Stimulated activated memory B cell treated with anti-CD40 and anti-IgM and Interleukin-4, amounts not matched to agents 10 μg/mL and 1 μg/mL and 100 μg/mL, for 72 hours (primary cell): ENCODE measurements at regions not wholly inside any gene's neighbourhood (a gene's known extent, or its start where the extent isn't known, plus 50 kb on each side); places are given as distances from the start of the nearest gene placed in this dataset.

Source experiments
- ATAC-seq: fragments of 150-1000 bp; cut with Tn5 transposase; 2 replicates; pipeline ENCODE4 v1.10.0; 2021
- H3K27ac Mint-ChIP-seq: one replicate; pipeline ENCODE4 v1.8.0; 2022; ENCODE audit warnings: mild to moderate bottlenecking, mixed read lengths
- H3K27me3 Mint-ChIP-seq: one replicate; pipeline ENCODE4 v1.8.0; 2022; ENCODE audit warnings: mixed read lengths
- H3K36me3 Mint-ChIP-seq: one replicate; pipeline ENCODE4 v1.8.0; 2022; ENCODE audit warnings: mixed read lengths
- H3K4me1 Mint-ChIP-seq: one replicate; pipeline ENCODE4 v1.8.0; 2022; ENCODE audit warnings: mixed read lengths
- H3K4me3 Mint-ChIP-seq: one replicate; pipeline ENCODE4 v1.8.0; 2022; ENCODE audit warnings: mild to moderate bottlenecking, moderate library complexity, mixed read lengths
- H3K9me3 Mint-ChIP-seq: one replicate; pipeline ENCODE4 v1.8.0; 2022; ENCODE audit warnings: mixed read lengths

DNA sequence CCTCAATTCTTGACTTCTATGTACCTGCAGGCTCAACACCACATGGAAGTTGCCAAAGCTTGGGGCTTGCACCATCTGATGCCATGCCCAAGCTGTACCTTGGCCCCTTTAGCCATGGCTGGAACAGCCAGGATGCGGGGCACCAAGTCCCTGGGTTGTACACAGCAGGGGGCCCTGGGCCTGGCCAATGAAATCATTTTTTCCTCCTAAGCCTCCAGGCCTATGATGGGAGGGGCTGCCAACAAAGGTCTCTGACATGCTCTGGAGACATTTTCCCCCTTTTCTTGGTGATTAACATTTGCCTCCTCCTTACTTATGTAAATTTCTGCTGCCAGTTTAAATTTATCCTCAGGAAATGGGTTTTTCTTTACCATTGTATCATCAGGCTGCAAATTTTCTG lies 1428.1 kb downstream of the C4orf33 start:
- ATAC-seq, result no peak
- H3K4me1 Mint-ChIP-seq, result no peaks in the 10 kb centered on the region
- no peaks in the 10 kb centered on the region for H3K36me3 Mint-ChIP-seq
- H3K27ac Mint-ChIP-seq, result no peak overlapping the region
- H3K27me3 Mint-ChIP-seq, result no peaks in the 10 kb centered on the region
- H3K4me3 Mint-ChIP-seq, result no peak overlapping the region
- peaks cover 6% of the 10 kb centered on the region for H3K9me3 Mint-ChIP-seq

DNA sequence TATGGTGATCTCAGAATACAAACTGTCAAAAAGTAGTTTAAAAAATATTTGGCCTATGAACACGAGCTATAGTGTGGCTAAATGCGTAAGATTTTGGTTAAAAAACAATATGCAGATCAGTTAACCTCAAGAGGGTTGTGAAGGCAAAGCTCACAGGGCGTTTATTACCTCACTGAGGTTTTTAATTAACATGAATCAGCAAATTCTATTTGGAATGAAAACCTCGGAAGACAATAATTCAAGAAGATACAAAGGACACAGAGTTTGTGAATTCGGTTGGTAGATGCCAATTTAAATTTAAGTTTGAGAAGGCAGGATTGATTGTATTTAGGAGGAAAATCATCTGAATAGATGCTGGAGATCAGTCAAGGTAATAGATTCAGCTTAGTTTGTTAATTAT lies 1434.6 kb downstream of the C4orf33 start:
- Mint-ChIP-seq H3K4me1 (no peaks in the 10 kb centered on the region), H3K9me3 (peaks cover 2% of the 10 kb centered on the region), H3K36me3 (no peaks in the 10 kb centered on the region), H3K27me3 (no peaks in the 10 kb centered on the region), H3K4me3 (no peak overlapping the region), H3K27ac (no peak overlapping the region)
- ATAC-seq, result no peak

DNA sequence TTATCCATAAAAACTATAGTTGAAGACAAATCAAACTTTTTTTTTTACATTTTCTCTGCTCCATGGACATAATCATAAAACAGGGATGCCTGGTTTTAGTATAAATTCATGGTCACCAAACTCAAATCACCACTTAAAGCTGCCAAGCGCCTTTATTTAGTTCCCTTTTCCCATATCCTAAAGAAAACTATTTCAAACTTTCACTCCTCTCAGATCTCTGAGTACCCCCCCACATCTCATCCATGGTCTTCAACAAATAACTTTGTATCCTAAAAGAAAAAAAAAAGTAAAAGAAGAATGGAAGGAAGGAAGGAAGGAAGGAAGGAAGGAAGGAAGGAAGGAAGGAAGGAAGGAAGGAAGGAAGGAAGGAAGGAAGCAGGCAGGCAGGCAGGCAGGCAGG lies 1438.7 kb downstream of the C4orf33 start:
- H3K27me3 Mint-ChIP-seq, result no peaks in the 10 kb centered on the region
- H3K9me3 Mint-ChIP-seq, result peaks cover 2% of the 10 kb centered on the region
- H3K4me1 Mint-ChIP-seq, result no peaks in the 10 kb centered on the region
- H3K4me3 Mint-ChIP-seq, result no peak overlapping the region
- H3K27ac Mint-ChIP-seq, result no peak overlapping the region
- H3K36me3 Mint-ChIP-seq, result no peaks in the 10 kb centered on the region
- no peak for ATAC-seq

DNA sequence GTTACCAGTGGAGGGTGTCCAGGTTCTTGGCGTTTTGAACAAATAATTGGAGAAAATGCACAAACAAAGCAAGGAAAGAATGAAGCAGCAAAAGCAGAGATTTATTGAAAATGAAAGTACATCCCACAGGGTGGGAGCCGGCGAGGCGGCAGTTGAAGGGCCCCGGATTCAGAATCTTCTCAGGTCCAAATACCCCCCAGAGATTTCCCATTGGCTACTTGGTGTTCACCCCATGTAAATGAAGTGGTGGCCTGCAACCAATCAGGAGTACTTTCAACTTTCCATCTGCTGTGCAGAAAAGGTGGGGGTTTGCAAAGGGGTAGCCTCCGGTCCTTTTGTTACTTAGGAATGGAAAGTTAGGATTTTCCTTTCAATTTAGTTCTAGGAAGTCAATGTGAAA lies 1447.0 kb downstream of the C4orf33 start:
- H3K4me3 Mint-ChIP-seq, result no peak overlapping the region
- H3K36me3 Mint-ChIP-seq, result no peaks in the 10 kb centered on the region
- no peaks in the 10 kb centered on the region for H3K4me1 Mint-ChIP-seq
- no peak overlapping the region for H3K27ac Mint-ChIP-seq
- H3K9me3 Mint-ChIP-seq, result no peaks in the 10 kb centered on the region
- ATAC-seq, result no peak
- H3K27me3 Mint-ChIP-seq, result no peaks in the 10 kb centered on the region

DNA sequence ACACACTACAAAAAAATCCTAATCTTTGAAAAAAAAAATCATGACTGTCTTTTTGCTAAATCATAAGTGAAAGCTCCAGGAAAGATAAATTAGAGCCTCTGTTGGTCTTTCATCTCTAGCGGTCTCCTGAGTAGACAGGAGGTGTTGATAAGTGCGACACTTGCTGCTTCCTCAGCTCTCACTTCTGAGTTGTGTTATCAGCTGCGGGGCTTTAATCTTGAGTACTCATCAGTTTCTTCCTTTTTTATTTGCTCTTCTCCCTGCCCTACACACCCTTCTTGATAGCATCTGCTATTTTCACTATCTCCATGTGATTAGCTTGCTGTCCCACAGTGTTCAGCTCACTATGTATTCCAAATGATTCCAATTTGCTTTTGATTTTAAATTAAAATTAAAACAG lies 1449.2 kb downstream of the C4orf33 start:
- Mint-ChIP-seq H3K27ac (no peak overlapping the region), H3K4me3 (no peak overlapping the region), H3K27me3 (no peaks in the 10 kb centered on the region), H3K36me3 (no peaks in the 10 kb centered on the region), H3K4me1 (no peaks in the 10 kb centered on the region), H3K9me3 (no peaks in the 10 kb centered on the region)
- no peak for ATAC-seq

DNA sequence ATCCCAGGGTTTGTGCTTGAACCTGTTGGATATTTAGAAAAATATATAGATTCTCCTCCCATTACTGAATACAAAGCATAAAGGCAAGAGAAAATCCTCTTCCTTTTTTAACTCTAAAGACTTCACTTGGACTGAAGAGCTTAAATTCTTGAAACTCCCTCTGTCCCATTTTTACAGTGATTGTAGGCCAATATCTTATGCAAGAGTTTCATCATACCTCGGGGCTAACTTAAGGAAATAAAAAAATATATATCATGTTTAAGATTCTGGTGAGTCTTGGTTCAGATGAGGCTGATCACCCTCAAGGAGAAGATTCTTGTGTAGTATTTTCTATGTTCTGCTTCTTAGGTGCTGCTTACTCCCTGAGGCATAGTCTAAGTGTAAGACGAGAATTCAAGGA lies 1449.6 kb downstream of the C4orf33 start:
- ATAC-seq, result no peak
- H3K4me1 Mint-ChIP-seq, result no peaks in the 10 kb centered on the region
- no peak overlapping the region for H3K27ac Mint-ChIP-seq
- no peaks in the 10 kb centered on the region for H3K27me3 Mint-ChIP-seq
- H3K4me3 Mint-ChIP-seq, result no peak overlapping the region
- no peaks in the 10 kb centered on the region for H3K9me3 Mint-ChIP-seq
- H3K36me3 Mint-ChIP-seq, result no peaks in the 10 kb centered on the region

DNA sequence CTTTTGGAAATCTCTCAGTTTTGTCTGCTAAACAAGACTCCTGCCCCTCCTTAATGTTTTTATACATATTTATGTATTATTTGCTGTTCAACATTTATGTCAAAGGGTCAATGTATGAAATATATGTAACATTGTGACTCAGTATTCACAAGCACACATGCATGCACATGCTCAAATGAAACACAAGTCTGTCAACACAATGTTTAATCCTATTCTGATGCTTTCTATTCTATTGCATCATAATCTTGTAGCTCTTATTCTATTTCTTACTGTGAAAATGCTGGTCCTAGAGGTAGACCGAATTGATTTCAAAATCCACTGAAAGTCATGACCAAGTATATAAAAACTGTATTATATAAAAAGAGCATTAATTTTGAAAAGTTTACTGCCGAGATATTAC lies 1463.3 kb downstream of the C4orf33 start:
- no peak for ATAC-seq
- Mint-ChIP-seq H3K4me3 (no peak overlapping the region), H3K36me3 (no peaks in the 10 kb centered on the region), H3K4me1 (no peaks in the 10 kb centered on the region), H3K9me3 (peaks cover 11% of the 10 kb centered on the region), H3K27me3 (no peaks in the 10 kb centered on the region), H3K27ac (no peak overlapping the region)

DNA sequence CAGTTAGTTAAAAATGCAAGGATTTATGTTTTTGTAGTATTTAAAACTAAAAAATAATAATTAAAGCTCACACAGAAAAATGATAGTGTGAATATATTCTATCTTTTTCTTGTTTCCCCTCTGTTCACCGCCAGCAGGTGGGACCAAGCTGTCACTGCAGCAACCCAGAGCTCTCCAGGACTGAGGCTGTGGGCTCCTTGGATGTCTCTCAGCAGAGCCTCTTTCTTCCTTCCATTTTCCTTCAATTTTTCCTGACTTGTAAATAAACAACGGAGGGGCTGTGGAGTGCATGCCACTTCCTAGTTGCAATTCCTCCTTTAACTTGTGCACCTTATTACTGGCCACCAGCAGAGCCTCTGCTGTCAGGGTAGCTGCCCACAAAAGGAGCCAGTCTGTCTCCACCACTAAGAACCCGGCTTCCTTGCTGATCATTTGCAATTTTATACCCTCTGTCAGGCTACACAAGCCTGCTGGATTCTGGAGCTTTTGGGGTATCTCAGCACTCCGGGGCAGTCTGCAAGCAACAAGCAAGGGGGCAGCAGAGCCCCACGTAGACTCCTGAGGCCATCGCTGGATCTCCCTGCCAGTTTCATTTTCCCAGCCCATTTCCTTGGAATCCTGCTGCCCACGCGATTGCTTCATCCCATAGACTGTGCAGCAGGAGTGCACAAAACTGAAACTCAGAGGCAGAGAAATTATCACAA lies 1467.4 kb downstream of the C4orf33 start:
- H3K36me3 Mint-ChIP-seq, result no peaks in the 10 kb centered on the region
- H3K27me3 Mint-ChIP-seq, result no peaks in the 10 kb centered on the region
- H3K9me3 Mint-ChIP-seq, result peaks cover 9% of the 10 kb centered on the region
- H3K4me1 Mint-ChIP-seq, result no peaks in the 10 kb centered on the region
- ATAC-seq, result peak; percentile 34
- no peak overlapping the region for H3K4me3 Mint-ChIP-seq
- H3K27ac Mint-ChIP-seq, result no peak overlapping the region

DNA sequence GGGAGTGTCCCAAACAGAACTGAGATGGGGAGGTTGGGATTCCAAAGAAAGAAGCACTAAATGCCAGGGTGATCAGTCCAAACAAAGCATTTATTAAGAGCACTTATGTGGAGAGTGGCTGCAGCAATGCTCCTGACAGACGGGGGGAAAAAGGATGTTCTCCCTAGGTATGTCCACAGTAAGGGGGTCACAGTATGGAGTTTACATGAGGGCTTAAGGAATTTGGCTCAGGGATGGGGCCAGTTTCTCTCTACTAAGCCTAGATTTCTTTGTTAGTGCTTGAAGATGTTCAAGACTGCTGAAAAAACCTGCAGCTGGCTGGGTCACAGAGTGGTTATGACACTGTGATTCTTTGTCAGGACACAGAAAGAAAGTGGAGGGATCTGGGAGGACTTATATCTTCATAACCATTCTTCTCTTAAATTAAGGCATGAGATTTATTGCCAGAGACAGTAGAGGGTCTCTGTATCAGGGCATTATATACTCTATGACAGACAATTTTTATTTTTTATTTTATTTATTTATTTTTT lies 1468.0 kb downstream of the C4orf33 start:
- Mint-ChIP-seq H3K27ac (no peak overlapping the region), H3K9me3 (peaks cover 6% of the 10 kb centered on the region), H3K27me3 (no peaks in the 10 kb centered on the region), H3K4me1 (no peaks in the 10 kb centered on the region), H3K36me3 (no peaks in the 10 kb centered on the region), H3K4me3 (no peak overlapping the region)
- no peak for ATAC-seq

DNA sequence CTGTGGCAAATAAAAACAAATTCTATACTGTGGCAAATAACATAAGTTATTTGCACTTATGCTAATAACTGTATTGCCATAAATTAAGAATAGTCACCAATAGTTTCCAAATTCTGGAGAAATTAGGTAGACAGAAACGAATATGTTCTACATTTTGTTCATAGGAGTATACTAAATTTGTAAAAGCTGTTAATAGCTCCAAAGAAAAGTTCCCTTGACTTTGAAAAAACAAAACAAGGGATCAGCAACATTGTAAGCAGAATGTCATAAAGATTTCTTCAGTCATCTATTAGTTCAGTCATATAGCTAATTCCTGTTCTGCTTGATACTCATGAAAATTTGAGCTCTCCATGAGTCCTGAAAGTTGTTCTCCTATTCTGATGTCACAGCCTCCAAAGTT lies 1472.8 kb downstream of the C4orf33 start:
- H3K27me3 Mint-ChIP-seq, result no peaks in the 10 kb centered on the region
- no peaks in the 10 kb centered on the region for H3K4me1 Mint-ChIP-seq
- peaks cover 6% of the 10 kb centered on the region for H3K9me3 Mint-ChIP-seq
- H3K36me3 Mint-ChIP-seq, result no peaks in the 10 kb centered on the region
- H3K4me3 Mint-ChIP-seq, result no peak overlapping the region
- ATAC-seq, result no peak
- no peak overlapping the region for H3K27ac Mint-ChIP-seq

DNA sequence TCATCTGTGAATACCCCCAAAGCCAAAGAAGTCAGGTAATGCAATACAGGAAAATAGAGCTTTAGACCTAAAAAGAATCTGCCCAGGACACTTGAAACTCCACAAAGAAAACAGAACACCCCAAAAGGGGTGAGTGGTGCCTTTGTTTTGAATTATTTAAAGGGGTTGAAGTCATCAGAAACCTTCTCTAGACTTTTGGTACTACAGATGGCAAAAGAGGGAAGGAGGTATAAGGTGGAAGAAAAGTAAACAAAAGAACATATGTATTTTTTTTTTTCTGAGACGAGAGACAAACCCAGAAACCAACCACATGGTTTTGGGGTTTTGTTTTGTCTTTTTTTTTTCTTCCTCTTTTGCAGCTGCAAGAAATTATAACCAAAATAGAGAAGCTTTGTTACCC lies 1477.8 kb downstream of the C4orf33 start:
- H3K36me3 Mint-ChIP-seq, result no peaks in the 10 kb centered on the region
- H3K9me3 Mint-ChIP-seq, result peaks cover 2% of the 10 kb centered on the region
- no peak overlapping the region for H3K27ac Mint-ChIP-seq
- no peak for ATAC-seq
- no peaks in the 10 kb centered on the region for H3K27me3 Mint-ChIP-seq
- no peaks in the 10 kb centered on the region for H3K4me1 Mint-ChIP-seq
- no peak overlapping the region for H3K4me3 Mint-ChIP-seq

DNA sequence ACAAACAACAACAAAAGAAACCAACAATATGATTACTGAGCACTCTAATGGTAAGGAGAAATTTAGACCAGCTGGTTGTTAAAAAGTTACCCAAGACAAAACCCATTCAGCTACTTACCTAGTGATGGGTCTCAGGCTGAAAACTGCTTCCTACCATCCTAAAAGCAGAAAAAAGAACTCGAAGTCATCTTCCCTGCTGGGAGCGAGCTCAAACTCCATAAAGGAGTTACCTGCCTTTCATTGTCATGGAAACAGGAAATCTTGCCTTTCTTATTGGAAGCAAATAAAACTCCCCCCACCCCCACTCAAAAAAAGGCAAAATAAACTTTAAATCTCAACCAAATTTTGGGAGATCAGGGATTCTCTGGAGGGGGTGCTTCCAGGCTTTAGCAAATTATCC lies 1478.3 kb downstream of the C4orf33 start:
- H3K4me1 Mint-ChIP-seq, result no peaks in the 10 kb centered on the region
- H3K9me3 Mint-ChIP-seq, result peaks cover 2% of the 10 kb centered on the region
- H3K27me3 Mint-ChIP-seq, result no peaks in the 10 kb centered on the region
- no peaks in the 10 kb centered on the region for H3K36me3 Mint-ChIP-seq
- no peak overlapping the region for H3K27ac Mint-ChIP-seq
- no peak for ATAC-seq
- H3K4me3 Mint-ChIP-seq, result no peak overlapping the region

DNA sequence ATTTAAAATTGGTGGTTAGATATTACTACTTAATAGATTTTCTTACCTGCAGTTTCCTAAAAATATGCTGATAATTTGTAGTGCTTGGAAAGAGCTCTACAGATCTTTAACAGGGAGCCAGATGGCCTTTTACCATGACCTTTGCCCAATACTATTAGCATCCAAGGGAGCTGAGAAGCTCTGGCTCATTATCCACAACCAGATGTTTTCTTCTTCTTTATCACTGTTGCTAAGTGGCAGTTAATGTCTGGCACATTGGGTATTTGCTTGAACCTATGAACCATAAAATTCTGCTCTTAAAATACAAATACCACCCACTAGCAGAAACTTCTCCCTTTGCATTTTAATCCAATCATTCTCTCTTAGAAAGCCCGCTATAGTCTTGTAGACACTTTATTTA lies 1480.3 kb downstream of the C4orf33 start:
- no peak for ATAC-seq
- H3K27ac Mint-ChIP-seq, result no peak overlapping the region
- peaks cover 2% of the 10 kb centered on the region for H3K9me3 Mint-ChIP-seq
- no peaks in the 10 kb centered on the region for H3K36me3 Mint-ChIP-seq
- no peaks in the 10 kb centered on the region for H3K27me3 Mint-ChIP-seq
- H3K4me3 Mint-ChIP-seq, result no peak overlapping the region
- no peaks in the 10 kb centered on the region for H3K4me1 Mint-ChIP-seq

DNA sequence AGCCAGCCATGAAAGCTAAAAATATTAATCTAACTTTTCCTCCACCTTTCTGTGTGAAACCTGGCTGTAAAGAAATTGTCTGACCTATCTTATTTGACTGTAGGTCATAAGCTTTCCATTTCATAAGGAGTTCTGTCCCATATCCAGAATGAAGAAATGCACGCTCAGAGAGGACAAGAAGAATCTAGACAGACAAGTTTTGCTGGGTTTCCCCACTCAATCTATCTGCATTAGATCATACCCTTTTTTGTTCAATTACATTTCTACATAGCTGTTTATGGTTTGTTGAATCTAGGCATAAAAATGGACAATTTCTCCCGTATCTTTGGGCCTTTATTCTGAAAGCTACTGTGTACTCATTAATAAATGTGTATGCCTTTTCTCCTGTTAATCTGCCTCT lies 1495.1 kb downstream of the C4orf33 start:
- H3K4me1 Mint-ChIP-seq, result no peaks in the 10 kb centered on the region
- peaks cover 2% of the 10 kb centered on the region for H3K9me3 Mint-ChIP-seq
- no peak for ATAC-seq
- no peaks in the 10 kb centered on the region for H3K27me3 Mint-ChIP-seq
- H3K36me3 Mint-ChIP-seq, result no peaks in the 10 kb centered on the region
- no peak overlapping the region for H3K4me3 Mint-ChIP-seq
- H3K27ac Mint-ChIP-seq, result no peak overlapping the region

DNA sequence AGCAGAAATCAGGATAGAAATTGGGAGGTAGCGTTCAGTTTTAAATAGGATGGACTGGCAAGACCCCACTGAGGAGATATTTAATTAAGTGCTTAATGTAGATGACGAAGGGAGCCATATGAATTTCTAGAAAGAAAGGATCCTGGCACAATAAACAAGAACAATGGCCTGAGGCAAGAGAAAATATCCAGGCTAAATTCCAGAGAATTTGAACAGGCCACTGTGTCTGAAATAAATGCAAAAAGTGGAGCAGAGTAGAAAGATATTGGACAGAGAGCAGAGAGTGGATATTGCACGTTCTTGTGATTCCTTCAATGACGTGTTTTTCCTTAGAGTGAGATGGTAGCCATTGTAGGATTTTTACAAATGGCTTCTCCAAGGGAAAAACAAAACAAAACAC lies 1504.8 kb downstream of the C4orf33 start:
- H3K4me1 Mint-ChIP-seq, result no peaks in the 10 kb centered on the region

DNA sequence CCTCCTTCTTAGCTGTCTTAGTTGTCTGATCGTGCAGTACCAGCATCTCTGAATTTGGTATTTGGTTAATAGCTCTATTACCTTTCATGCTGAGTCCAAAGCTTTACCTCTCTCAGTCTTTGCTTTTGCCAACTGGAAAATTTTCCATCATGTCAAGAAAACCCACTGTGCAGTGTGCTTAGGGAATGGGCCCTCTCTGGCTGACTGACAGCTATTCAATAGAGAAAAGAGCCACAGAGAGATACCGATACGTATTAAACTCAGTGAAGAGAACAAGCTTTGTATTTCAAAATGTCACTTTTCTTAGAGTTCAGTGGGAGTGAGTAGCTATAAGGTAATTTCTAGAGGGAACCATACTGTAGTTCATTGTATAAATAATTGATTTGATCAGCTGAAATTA lies 1507.1 kb downstream of the C4orf33 start:
- Mint-ChIP-seq H3K27me3 (no peaks in the 10 kb centered on the region), H3K9me3 (no peaks in the 10 kb centered on the region), H3K4me1 (no peaks in the 10 kb centered on the region), H3K4me3 (no peak overlapping the region), H3K36me3 (no peaks in the 10 kb centered on the region), H3K27ac (no peak overlapping the region)
- no peak for ATAC-seq

More for the DNA sequence above, 1504.8 kb downstream of the C4orf33 start:
- H3K4me3 Mint-ChIP-seq, result no peak overlapping the region
- H3K9me3 Mint-ChIP-seq, result no peaks in the 10 kb centered on the region
- H3K27ac Mint-ChIP-seq, result no peak overlapping the region
- H3K36me3 Mint-ChIP-seq, result no peaks in the 10 kb centered on the region
- no peak for ATAC-seq
- no peaks in the 10 kb centered on the region for H3K27me3 Mint-ChIP-seq
